Hematopoietic multipotent progenitor cell (in vitro differentiated cells): ENCODE measurements at regions not wholly inside any gene's neighbourhood (a gene's known extent, or its start where the extent isn't known, plus 50 kb on each side); places are given as distances from the start of the nearest gene placed in this dataset.
"Not testable (repeated sequence)": the region's sequence is repeated elsewhere in the genome, so short reads cannot be mapped to it uniquely, and the experiment has no call there.

ENCODE experiments used
- DNase-seq, 3 donors: peaks; one replicate each; pipeline ENCODE4 v3.0.0-alpha.2; 2011 to 2015; ENCODE audit warnings: low read depth in 2 of 3, low spot score in 2 of 3

DNA sequence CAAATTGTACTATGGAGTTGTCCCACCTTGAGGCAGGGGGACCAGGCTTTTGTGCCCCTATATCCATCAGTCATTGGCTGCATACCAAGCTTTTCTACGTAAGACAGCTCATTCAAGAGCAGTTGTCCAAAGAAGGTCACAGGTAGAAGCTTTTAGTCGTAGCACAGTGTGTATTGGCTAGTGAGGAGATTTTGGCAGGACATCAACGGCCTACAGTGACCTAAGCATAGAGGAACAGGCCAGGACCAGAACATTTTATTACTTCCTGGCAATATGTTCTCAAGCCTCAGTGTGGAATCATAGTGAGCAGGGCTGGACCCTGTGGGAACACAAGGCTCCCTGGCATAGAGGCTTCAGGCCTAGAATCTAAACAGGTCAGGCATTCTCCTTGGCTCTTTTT lies 105.4 kb upstream of the ANKRD28 start:
- DNase-seq = no peak

DNA sequence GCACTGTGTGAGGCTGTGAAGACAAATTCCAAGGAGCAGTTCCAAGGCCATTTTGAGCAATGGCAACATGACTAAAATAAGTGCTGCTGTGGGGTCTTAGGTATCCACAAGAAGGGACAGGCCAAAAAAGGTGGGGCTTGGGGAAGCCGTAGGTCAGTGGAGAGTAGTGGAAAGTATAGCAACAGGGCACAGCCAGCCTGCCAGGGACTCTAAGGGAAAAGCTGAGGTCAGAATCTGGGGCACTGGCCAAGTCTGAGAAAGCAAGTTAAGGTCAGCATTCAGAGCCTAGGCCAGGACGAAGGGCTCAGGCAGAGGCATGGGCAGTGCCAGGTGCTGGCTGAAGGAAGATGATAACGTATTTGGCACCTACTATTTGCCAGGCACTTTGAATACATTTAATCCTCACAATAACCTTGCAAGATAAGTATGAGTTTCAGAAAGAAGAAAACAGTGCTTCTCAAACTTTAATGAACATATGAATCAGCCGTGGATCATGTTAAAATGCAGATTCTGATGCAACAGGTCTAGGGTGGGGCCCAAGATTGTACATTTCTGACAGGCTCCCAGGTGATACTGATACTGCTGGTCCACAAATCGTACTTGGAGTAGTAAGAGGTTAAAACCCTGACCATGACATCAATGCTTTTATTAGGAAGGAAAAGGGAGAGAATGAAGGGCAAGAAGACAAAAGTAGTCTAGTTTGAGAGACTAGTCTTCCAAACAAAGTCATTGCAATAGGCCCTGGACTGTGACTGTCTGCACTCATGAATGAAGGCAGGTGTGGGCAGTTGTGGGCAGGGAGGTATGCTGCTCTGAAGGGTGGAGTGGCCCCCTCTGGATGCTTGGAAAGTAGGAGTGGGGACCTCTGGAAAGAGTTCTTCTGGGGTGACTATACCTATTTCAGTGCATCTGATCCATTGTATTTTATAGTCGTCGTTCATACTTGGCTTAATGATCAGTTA lies 106.3 kb upstream of the ANKRD28 start:
- no peak for DNase-seq

DNA sequence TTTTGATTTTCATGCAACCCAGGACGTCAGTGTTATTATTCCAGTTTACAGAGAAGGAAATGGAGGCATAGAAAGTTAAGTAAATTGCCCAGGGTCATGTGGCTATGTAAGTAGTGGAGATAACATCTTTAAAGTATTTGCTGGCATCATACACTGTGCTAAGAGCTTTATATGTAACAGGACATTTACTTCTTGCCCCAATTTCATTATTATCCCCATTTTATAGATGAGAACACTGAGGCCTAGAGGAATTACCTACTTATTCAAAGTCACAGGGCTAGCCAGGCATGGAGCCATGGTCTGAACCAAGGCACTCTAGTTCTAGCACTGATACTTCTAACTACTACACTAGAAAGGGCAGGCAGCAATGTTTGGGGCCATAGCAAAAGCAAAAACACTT lies 107.3 kb upstream of the ANKRD28 start:
- no peak for DNase-seq

DNA sequence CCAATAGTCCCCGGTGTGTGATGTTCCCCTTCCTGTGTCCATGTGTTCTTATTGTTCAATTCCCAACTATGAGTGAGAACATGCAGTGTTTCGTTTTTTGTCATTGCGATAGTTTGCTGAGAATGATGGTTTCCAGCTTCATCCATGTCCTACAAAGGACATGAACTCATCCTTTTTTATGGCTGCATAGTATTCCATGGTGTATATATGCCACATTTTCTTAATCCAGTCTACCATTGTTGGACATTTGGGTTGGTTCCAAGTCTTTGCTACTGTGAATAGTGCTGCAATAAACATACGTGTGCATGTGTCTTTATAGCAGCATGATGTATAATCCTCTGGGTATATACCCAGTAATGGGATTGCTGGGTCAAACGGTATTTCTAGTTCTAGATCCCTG lies 109.6 kb upstream of the ANKRD28 start:
- not testable (repeated sequence) for DNase-seq

DNA sequence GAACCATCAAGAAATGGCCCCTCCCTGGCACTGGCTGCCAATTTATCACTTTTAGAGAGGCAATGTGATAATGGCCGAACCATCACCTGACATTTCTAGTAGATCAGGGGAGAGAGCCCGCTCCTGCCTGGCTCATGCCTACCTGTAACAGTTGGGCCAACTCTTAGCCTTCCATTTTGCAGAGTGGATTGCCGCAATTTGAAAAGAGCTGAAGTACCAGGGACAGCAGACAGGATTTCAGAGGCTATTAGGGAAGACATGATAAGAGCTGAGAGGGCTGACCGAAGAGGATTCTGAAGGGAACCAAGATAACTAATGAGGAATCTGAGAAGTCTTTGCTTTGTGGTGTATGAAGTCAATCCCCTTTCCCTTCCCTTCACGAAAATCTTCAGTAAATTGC lies 121.2 kb upstream of the ANKRD28 start:
- no peak for DNase-seq

DNA sequence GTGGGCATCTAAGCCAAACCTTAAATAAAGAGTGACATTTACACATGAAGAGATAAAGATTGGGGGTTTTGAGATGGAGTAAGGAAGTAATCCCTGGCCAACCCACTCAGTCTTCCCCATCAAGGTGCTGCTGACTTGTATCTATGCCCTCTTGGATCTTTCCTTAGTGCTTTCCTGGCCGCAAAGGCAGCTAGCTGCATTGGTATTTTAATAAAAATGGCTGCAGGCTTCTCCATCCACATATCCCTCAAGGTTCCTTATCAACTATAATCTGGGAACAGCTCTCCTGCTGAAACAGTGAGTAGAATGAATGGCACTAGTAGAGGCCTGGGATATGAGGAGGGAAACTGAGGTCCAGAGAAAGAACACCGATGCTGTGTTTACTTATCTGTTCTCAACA lies 122.2 kb upstream of the ANKRD28 start:
- DNase-seq = no peak

DNA sequence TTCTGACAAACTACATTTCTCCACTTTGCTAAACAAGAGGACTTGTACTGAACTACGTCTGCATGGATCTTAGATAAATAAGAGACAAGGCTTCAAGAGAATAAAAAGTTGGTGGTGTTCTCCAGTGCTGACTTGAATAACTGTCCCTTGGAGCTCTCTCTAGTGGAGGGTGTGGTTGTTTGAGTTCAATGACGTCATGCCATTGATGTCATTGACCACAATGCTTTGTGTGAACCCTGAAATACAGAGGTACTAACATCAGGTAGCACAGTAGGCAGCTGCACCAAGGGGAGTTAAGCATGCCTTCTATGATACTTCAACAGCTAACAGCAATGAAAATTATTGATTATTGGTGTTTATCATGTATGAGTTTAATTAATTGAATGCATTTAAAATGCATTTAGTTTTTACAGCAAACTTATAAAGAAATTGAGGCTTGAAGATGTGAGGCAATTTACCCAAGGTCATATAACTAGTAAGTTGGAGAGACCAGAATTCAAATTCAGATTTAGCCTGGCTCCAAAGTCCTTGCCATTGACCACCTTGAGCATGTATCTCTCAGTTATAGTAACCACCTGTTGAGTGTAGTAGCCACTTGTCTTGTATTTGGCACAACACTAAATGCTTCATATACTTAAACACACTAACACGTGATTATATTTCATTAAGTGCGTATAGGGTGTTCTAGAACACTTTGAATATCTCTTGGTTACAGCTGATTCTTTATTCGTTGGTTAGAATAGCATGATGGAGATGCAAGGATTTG lies 126.0 kb upstream of the ANKRD28 start:
- no peak for DNase-seq

DNA sequence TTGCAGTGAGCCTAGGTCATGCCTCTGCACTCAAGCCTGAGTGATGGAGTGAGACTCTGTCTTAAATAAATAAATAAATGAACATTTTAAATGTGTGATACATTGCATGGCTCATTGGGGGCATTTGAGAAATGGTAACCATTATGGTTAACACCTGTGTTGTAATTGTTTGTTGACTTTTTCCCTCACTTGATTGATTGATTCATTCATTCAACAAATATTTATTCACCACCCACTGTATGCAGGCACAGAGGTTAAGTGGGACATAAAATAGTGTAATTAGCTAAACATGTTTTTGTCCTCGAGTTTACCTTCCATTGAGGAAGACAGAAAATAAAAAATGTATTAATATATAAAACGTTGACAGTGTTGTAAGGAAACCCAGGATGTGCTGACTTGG lies 127.1 kb upstream of the ANKRD28 start:
- DNase-seq = no peak

DNA sequence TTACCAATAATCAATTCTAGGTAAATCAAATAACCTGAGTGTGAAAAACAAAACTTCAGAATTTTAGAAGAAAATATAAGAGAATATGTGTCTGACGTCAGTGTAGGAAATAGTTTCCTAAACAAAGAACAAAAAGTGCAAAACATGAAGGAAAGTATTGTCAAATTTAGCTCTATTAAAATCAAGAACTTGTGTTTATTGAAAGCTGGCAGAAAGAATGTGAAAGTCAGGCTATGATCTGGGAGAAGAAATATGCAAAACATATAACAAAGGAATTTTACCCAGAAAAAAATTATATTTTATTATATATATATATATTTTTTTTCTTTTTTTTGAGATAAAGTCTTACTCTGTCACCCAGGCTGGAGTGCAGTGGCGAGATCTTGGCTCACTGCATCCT lies 129.1 kb upstream of the ANKRD28 start:
- DNase-seq = no peak

DNA sequence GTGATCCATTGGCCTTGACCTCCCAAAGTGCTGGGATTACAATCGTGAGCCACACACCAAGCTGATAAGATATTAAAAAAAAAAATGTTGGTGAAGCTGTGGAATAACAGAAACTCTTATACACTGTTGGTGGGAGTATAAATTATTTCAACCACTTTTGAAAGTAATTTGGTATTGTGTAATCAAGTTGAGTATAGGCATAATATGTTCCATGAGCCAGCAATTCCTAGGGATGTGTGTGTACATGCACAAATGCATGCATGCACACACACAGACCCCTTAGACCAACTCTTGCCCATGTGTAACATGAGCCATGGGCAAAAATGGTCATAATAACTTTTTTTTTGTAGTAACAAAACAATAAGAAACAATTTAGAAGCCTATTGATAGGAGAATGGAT lies 130.2 kb upstream of the ANKRD28 start:
- no peak for DNase-seq

DNA sequence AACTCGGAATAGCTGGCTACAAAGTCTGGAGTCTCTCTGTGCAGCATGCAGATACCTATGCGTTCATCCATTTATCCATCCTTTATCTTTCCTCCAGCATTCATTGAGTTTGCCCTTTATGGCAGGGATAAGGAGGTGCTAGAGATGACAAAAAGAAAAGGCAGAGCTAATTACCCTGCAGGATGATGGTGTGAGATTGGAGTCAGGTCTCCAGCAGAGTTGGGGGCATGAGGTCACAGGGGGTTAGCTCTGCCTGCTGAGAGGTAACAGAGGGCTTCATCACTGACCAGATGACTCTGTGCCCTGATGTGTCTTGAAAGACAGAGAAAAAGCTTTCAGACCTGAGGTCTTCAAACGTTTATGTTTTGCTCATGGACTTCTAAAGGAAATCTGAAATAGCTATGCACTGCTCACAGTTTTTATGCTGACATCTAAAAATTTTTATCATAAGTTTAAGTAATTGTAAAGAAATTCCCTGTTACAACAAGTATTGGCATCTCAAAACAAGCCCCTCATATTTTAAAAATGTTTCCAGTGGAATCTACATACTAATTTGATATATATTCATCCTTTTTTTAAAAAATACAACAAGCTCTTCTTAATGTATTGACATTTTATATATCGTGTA lies 132.3 kb upstream of the ANKRD28 start:
- no peak for DNase-seq

DNA sequence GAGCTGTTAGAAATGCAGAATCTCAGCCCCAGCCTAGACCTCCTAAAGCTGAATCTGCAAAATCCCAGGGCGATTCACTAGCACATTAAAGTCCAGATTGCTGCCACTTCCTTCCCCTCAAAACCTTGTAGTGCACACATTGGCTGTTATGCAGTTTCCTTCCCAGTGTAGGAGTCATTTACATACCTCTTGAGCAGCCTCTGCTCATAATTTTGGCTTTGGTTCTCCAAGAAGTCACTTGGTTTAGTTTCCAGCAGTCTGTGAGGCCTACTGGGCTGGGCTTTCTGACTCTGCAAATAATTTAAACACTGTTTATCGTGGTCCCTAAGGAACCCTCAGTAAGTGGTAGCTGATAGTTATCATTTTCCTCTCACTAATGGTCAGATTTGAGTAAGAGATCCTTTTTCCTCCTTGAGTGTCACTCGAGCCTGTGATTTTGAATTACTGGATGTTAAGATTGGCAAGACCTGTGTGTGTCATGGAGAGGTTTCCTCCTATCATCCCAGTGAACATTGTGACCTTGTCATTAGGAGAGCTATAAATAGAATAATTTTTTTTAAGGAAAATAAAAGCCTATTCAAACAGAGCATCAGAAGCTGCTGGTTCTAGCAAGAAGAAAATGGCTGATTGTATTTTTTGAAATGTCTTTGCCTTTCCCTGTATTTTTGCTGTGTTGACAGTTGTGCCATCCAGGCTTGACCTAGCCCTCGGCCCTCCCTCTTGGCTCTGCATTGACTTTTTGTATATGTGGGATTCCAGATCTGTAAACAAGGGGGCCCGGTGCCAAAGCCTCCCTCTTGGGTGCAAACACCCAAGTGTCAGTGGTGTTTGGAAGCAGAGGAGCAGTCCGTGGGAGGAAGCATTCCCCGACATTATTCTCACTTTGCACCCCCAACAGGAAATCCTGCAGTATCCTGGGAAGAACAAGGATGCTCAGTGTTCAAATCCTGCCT lies 134.8 kb upstream of the ANKRD28 start:
- peak in 1 of 3 donors; percentile 13 for DNase-seq

DNA sequence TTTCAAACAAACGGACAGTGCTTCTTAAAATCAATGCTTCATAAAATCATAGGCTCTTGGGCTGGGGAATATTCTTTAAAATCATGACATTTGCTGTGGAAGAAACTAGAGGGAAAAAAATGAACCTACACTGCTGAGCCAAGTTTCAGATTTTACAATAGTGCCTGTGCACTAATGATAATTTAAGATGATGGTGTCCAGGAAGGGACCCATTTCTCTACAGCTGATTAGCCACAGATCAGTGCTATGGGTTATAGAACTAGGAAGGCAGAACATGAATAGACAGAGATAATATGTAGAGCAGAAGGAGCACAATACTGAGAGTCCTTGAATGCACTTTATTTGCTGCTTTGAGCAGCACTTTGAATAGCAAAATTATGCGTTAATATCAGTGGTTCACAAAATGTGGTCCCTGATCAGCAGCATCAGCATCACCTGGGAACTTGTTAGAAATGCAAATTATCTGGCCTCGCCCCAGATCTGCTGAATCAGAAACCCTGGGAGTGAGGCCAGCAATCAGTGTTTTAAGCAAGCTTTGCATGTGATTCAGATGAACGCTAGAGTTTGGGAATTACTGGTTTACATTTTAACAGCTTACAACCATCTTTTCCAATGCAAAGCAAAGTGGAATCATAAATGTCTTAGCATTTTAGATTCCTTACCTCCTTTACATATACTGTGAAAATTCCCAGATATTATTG lies 135.8 kb upstream of the ANKRD28 start:
- no peak for DNase-seq

DNA sequence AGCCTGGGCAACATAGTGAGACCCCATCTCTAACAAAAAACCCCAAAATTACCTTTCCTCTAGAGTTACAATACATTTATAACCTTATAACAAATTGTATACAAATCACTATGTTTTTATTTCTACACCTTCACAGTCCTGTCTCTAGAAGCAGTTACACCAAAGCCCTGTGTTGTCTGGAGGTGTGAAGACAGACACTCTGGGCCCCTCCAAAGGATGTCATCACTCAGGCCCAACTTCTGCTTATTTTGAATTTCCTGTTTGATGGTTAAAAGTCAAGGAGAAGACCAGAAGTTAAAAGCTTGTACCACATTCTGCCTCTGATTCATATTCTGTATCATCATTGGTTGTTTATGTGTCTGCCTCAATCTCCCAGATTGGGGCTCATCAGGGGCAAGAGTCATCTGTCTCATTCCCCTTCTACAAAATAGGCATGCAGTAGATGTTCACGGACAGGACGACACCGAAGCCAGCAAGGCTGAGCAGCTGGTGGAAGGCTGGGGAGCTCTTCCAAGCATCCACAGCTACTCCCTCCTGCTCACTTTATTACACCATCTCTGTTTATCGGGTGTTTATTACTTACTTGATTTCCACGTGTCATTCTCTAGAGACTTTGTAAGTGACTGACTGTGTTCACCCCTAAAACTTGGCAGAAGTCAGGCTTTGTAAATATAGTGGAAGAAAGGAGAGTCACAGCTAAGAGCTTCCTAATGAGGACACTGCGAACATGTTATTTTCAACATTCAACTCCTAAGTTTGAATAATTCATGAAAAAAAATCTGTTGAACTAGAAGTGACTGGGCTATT lies 136.8 kb upstream of the ANKRD28 start:
- DNase-seq = peak in 1 of 3 donors; percentile 30

DNA sequence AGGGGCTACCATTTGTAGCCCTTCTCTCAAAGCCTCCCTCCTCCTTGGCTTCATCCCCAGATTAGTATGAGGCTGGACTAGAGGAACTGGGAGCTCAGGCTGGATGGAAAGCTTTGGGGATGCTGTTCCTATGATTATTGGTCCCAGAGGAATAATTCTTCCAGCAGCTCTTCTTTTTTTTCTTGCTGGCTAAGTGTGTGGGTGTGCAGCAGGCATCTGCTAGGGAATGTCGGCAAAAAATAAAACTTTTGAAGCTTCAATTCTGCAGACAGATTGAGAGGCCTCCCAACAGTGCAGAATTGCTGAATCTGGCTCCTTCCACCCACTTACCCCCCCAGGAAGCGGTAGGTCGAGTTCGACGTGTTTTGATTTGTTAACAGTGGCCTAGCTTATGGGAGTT lies 138.5 kb upstream of the ANKRD28 start:
- DNase-seq = no peak

DNA sequence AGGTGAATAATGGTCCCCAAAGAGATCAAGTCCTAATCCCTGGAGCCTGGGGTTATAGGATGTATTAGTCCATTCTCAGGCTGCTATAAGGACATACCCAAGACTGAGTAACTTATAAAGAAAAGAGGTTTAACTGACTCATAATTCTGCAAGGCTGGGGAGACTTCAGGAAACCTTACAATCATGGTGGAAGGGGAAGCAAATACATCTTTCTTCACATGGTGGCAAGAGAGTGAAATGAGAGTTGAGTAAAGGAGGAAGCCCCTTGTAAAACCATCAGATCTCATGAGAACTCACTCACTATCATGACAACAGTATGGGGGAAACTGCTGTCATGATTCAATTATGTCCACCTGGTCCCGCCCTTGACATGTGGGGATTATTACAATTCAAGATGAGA lies 142.9 kb upstream of the ANKRD28 start:
- DNase-seq = no peak

DNA sequence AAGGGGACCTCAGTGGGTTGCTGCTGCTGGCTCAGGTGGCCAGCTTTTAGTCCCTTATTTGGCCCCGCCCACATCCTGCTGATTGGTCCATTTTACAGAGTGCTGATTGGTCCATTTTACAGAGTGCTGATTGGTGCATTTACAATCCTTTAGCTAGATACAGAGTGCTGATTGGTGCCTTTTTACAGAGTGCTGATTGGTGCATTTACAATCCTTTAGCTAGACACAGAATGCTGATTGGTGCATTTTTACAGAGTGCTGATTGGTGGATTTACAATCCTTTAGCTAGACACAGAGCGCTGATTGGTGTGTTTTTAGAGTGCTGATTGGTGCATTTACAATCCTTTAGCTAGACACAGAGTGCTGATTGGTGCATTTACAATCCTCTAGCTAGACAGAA lies 143.7 kb upstream of the ANKRD28 start:
- not testable (repeated sequence) for DNase-seq

DNA sequence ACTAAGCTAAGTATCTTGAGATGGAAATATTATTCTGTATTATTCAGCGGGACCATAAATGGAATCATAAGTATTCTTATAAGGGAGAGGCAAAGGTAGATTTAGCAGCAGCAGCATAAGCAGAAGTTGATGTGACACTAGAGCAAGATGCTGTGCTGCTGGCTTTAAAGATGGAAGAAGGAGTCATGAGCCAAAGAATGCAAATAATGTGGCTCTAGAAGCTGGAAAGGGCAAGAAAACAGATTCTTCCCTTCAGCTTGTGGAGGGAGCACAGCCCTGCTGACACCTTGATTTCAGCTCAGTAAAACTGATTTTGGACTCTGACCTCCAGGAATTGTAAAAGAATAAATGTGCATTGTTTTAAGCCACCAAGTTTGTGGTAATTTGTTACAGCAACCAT lies 144.2 kb upstream of the ANKRD28 start:
- DNase-seq = no peak

DNA sequence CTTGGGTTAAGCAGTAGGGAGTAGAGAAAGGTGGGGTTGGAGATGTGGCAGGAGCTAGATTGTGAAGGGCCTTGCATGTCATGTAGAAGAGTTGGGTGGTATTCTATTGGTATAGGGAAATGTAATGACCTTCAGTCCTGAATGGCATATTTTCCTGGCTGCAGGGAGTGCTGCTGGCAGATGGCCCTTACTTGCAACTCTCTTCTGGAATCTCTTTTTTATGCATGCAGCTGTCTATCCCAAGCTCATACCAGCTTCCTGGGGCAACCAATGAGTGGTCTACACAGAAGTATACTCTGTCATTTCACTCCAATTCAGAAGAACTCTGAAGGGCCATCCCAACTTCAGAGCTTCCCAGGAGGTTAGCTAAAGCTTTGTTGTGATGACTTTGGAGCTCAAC lies 144.7 kb upstream of the ANKRD28 start:
- no peak for DNase-seq
